ENCODE measurements at regions not wholly inside any gene's neighbourhood (a gene's known extent, or its start where the extent isn't known, plus 50 kb on each side); places are given as distances from the start of the nearest gene placed in this dataset.

GRCh38 chr2:147353072-147353381 lies 491.8 kb upstream of the ACVR2A start:
- H3K4me3 ChIP-seq (ENCODE audit: low read length): no peak overlapping the region
- no peak for TF ChIP-seq CTCF (conservative IDR thresholded peaks at IDR 0.05; ENCODE audit: low read depth, low read length)
- DNase-seq (ENCODE audit: low read depth): no peak

GRCh38 chr2:147352264-147353071 lies 492.4 kb upstream of the ACVR2A start:
- no peak overlapping the region for H3K4me3 ChIP-seq (ENCODE audit: low read length)
- no peak for DNase-seq (ENCODE audit: low read depth)
- no peak for TF ChIP-seq CTCF (conservative IDR thresholded peaks at IDR 0.05; ENCODE audit: low read depth, low read length)

- no peak for TF ChIP-seq CTCF (conservative IDR thresholded peaks at IDR 0.05; ENCODE audit: low read depth, low read length)
- H3K4me3 ChIP-seq (ENCODE audit: low read length): no peak overlapping the region
- DNase-seq (ENCODE audit: low read depth): no peak
Measured at GRCh38 chr2:147351784-147352183, 493.0 kb upstream of the ACVR2A start.

GRCh38 chr2:147348931-147349555 lies 495.8 kb upstream of the ACVR2A start:
- no peak overlapping the region for H3K4me3 ChIP-seq (ENCODE audit: low read length)
- no peak for TF ChIP-seq CTCF (conservative IDR thresholded peaks at IDR 0.05; ENCODE audit: low read depth, low read length)
- no peak for DNase-seq (ENCODE audit: low read depth)

- no peak for TF ChIP-seq CTCF (conservative IDR thresholded peaks at IDR 0.05; ENCODE audit: low read depth, low read length)
- DNase-seq (ENCODE audit: low read depth): no peak
Measured at GRCh38 chr2:147346142-147346541, 498.7 kb upstream of the ACVR2A start.

GRCh38 chr2:147345246-147345645 lies 499.6 kb upstream of the ACVR2A start:
- TF ChIP-seq CTCF (conservative IDR thresholded peaks at IDR 0.05; ENCODE audit: low read depth, low read length): no peak
- DNase-seq (ENCODE audit: low read depth): no peak

More at GRCh38 chr2:147346142-147346541, 498.7 kb upstream of the ACVR2A start:
- no peak overlapping the region for H3K4me3 ChIP-seq (ENCODE audit: low read length)

GRCh38 chr2:147342329-147342728 lies 502.5 kb upstream of the ACVR2A start:
- no peak overlapping the region for H3K4me3 ChIP-seq (ENCODE audit: low read length)
- DNase-seq (ENCODE audit: low read depth): no peak
- TF ChIP-seq CTCF (conservative IDR thresholded peaks at IDR 0.05; ENCODE audit: low read depth, low read length): no peak

More at GRCh38 chr2:147345246-147345645, 499.6 kb upstream of the ACVR2A start:
- H3K4me3 ChIP-seq (ENCODE audit: low read length): no peak overlapping the region
